ENCODE measurements at regions not wholly inside any gene's neighbourhood (a gene's known extent, or its start where the extent isn't known, plus 50 kb on each side); places are given as distances from the start of the nearest gene placed in this dataset.

- dilution Hi-C loops (cut with MboI; ENCODE audit: extremely low pct_ligation_motif_present, low sequenced_read_pairs), result no loop called here
- no peak overlapping the region for H3K4me2 ChIP-seq (ENCODE audit: insufficient read depth, low read length)
- no peak for DNase-seq (ENCODE audit: low read depth, low spot score)
Observed at GRCh38 chr12:19030180-19030579, 99.4 kb upstream of the PLEKHA5 start.

GRCh38 chr12:19030603-19031002 lies 98.9 kb upstream of the PLEKHA5 start:
- no peaks in the 10 kb centered on the region for H3K4me1 ChIP-seq (ENCODE audit: control insufficient read depth, extremely low read depth, insufficient read depth, low read length)
- no peak for DNase-seq (ENCODE audit: low read depth, low spot score)
- dilution Hi-C loops (cut with MboI; ENCODE audit: extremely low pct_ligation_motif_present, low sequenced_read_pairs), result no loop called here
- H3K27ac ChIP-seq (ENCODE audit: insufficient read depth, low read depth, low read length), result no peak overlapping the region
- H3K9me1 ChIP-seq (replicated peaks; ENCODE audit: control insufficient read depth, extremely low read depth, insufficient read depth, low read length), result no peaks in the 10 kb centered on the region
- no peak overlapping the region for H2AFZ ChIP-seq (ENCODE audit: low read depth, low read length)
- no peaks in the 10 kb centered on the region for H3K9me3 ChIP-seq (replicated peaks; ENCODE audit: control insufficient read depth, insufficient read depth, low read length)
- H4K20me1 ChIP-seq (replicated peaks; ENCODE audit: control insufficient read depth, extremely low read depth, insufficient read depth, low read length), result no peaks in the 10 kb centered on the region
- POLR2A ChIA-PET, result no interaction called here
- H3K27me3 ChIP-seq (ENCODE audit: control insufficient read depth in 2 of 2, insufficient read depth in 2 of 2, low read length in 2 of 2), result no peaks in the 10 kb centered on the region
- FAIRE-seq, result no peak
- H3K4me2 ChIP-seq (ENCODE audit: insufficient read depth, low read length), result no peak overlapping the region
- intact Hi-C loops (cut with micrococcal nuclease), result no loop called here
- H3K4me3 ChIP-seq (replicated peaks in 1 of 3; ENCODE audit: insufficient read depth in 1 of 3, low read depth in 1 of 3, low read length in 3 of 3), result no peak overlapping the region
- CTCF ChIA-PET, result interaction anchor here (0.8 kb wide), 1 partner anchor 165 kb away, joined by 3 read pairs; no protein-coding TSS in a partner anchor
- no peak overlapping the region for H3K9ac ChIP-seq (replicated peaks; ENCODE audit: extremely low read depth, insufficient read depth, low read length)
- no peak for TF ChIP-seq POLR2A (IDR thresholded peaks at IDR 0.05; ENCODE audit: low read depth, low read length)
- no peak for TF ChIP-seq GATA2 (IDR thresholded peaks at IDR 0.05; ENCODE audit: insufficient read depth, insufficient read length, low read depth, low read length)
- TF ChIP-seq JUN (IDR thresholded peaks at IDR 0.05; ENCODE audit: borderline replicate concordance, insufficient read depth, insufficient read length, low read depth), result no peak
- no peak for TF ChIP-seq POLR2AphosphoS5 (IDR thresholded peaks at IDR 0.05; ENCODE audit: insufficient read depth, low read depth, low read length)
- no peak for TF ChIP-seq EZH2 (IDR thresholded peaks at IDR 0.05; ENCODE audit: borderline replicate concordance, low read depth, low read length, severe bottlenecking)
- TF ChIP-seq FOS (IDR thresholded peaks at IDR 0.05; ENCODE audit: borderline replicate concordance, insufficient read depth, low read length), result no peak
- TF ChIP-seq CTCF (IDR thresholded peaks at IDR 0.05; ENCODE audit: extremely low read depth in 1 of 2, insufficient read depth in 1 of 2, low read depth in 1 of 2, low read length in 2 of 2), result no peak
- TF ChIP-seq MYC (IDR thresholded peaks at IDR 0.05; ENCODE audit: low read depth, low read length), result no peak
- TF ChIP-seq MAX (IDR thresholded peaks at IDR 0.05; ENCODE audit: insufficient read depth, insufficient read length), result no peak
- H3K79me2 ChIP-seq (ENCODE audit: control insufficient read depth, insufficient read depth, low read length), result no peaks in the 10 kb centered on the region
- no TSS peak for BruUV-seq (replicated peaks)
- no peaks in the 10 kb centered on the region for H3K36me3 ChIP-seq (ENCODE audit: control insufficient read depth in 2 of 2, extremely low read depth in 1 of 2, insufficient read depth in 2 of 2, low read length in 2 of 2)

More at GRCh38 chr12:19030180-19030579, 99.4 kb upstream of the PLEKHA5 start:
- Histone ChIP-seq H3K27me3 (ENCODE audit: control insufficient read depth in 2 of 2, insufficient read depth in 2 of 2, low read length in 2 of 2) (no peaks in the 10 kb centered on the region), H3K9me3 (replicated peaks; ENCODE audit: control insufficient read depth, insufficient read depth, low read length) (no peaks in the 10 kb centered on the region), H3K9me1 (replicated peaks; ENCODE audit: control insufficient read depth, extremely low read depth, insufficient read depth, low read length) (no peaks in the 10 kb centered on the region), H3K4me3 (replicated peaks in 1 of 3; ENCODE audit: insufficient read depth in 1 of 3, low read depth in 1 of 3, low read length in 3 of 3) (no peak overlapping the region), H2AFZ (ENCODE audit: low read depth, low read length) (no peak overlapping the region), H3K36me3 (ENCODE audit: control insufficient read depth in 2 of 2, extremely low read depth in 1 of 2, insufficient read depth in 2 of 2, low read length in 2 of 2) (no peaks in the 10 kb centered on the region), H3K4me1 (ENCODE audit: control insufficient read depth, extremely low read depth, insufficient read depth, low read length) (no peaks in the 10 kb centered on the region), H4K20me1 (replicated peaks; ENCODE audit: control insufficient read depth, extremely low read depth, insufficient read depth, low read length) (no peaks in the 10 kb centered on the region), H3K9ac (replicated peaks; ENCODE audit: extremely low read depth, insufficient read depth, low read length) (no peak overlapping the region), H3K27ac (ENCODE audit: insufficient read depth, low read depth, low read length) (no peak overlapping the region), H3K79me2 (ENCODE audit: control insufficient read depth, insufficient read depth, low read length) (no peaks in the 10 kb centered on the region)
- ChIA-PET POLR2A (no interaction called here), CTCF (interaction anchor here (0.8 kb wide), 1 partner anchor 165 kb away, joined by 3 read pairs; no protein-coding TSS in a partner anchor)
- intact Hi-C loops (cut with micrococcal nuclease), result no loop called here
- BruUV-seq (replicated peaks), result no TSS peak
- TF ChIP-seq CTCF (IDR thresholded peaks at IDR 0.05; ENCODE audit: extremely low read depth in 1 of 2, insufficient read depth in 1 of 2, low read depth in 1 of 2, low read length in 2 of 2) (no peak), GATA2 (IDR thresholded peaks at IDR 0.05; ENCODE audit: insufficient read depth, insufficient read length, low read depth, low read length) (no peak)
- FAIRE-seq, result no peak
